RWPE1 (cell line): ENCODE measurements at regions not wholly inside any gene's neighbourhood (a gene's known extent, or its start where the extent isn't known, plus 50 kb on each side); places are given as distances from the start of the nearest gene placed in this dataset.

ENCODE experiments used
- CTCF ChIA-PET: fragments of 350-600 bp; sonication (Branson Sonifier 250); formaldehyde crosslinking; extraction: SDS; loops from one replicate; lab custom pipeline; 2021; lab: Yijun Ruan, JAX
- POLR2A ChIA-PET: fragments of 400-600 bp; formaldehyde crosslinking; extraction: SDS; loops from one replicate; lab custom pipeline; 2020; ENCODE audit warnings: antibody characterized with exemption; ENCODE audit not compliant: low non-redundant PET; lab: Yijun Ruan, JAX
- DNase-seq: peaks from one replicate; pipeline ENCODE4 v3.0.0; 2012; ENCODE audit warnings: low spot score
- H3K27ac ChIP-seq: fragments of 450-650 bp; 2 replicates; pipeline ENCODE4 v1.5.1; 2017
- TF ChIP-seq, protein P1 (sequence below): fragments of 450-650 bp; conservative IDR thresholded peaks from 2 replicates; pipeline ENCODE4 v1.5.1; 2017; ENCODE audit warnings: low read depth, mild to moderate bottlenecking

- POLR2A ChIA-PET, result no interaction called here
- DNase-seq, result no peak
- CTCF ChIA-PET, result no interaction called here
- H3K27ac ChIP-seq, result no peak overlapping the region
- TF ChIP-seq, protein P1, sequence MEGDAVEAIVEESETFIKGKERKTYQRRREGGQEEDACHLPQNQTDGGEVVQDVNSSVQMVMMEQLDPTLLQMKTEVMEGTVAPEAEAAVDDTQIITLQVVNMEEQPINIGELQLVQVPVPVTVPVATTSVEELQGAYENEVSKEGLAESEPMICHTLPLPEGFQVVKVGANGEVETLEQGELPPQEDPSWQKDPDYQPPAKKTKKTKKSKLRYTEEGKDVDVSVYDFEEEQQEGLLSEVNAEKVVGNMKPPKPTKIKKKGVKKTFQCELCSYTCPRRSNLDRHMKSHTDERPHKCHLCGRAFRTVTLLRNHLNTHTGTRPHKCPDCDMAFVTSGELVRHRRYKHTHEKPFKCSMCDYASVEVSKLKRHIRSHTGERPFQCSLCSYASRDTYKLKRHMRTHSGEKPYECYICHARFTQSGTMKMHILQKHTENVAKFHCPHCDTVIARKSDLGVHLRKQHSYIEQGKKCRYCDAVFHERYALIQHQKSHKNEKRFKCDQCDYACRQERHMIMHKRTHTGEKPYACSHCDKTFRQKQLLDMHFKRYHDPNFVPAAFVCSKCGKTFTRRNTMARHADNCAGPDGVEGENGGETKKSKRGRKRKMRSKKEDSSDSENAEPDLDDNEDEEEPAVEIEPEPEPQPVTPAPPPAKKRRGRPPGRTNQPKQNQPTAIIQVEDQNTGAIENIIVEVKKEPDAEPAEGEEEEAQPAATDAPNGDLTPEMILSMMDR, result no peak
Measured at GRCh38 chr7:153010416-153010815, 250.9 kb downstream of the ACTR3B start.

DNA sequence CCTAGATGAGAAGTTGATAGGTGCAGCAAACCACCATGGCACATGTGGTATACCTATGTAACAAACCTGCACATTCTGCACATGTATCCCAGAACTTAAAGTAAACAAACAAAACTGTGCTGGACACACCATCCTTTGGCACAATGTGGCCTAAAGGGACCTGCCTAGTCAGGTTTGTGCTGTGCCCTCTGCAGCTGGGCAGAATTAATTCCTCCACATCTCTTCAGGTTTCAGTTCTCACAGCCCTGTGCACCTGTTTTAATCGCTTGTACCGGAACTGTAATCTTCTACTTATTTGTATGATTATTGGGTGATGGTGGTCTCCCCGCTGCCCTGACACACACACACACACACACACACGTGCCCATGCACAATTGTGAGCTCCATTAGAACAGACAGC lies 252.7 kb downstream of the ACTR3B start:
- DNase-seq, result no peak
- ChIA-PET CTCF (no interaction called here), POLR2A (no interaction called here)
- no peak overlapping the region for H3K27ac ChIP-seq
- TF ChIP-seq, protein P1, result no peak

- CTCF ChIA-PET, result no interaction called here
- DNase-seq, result no peak
- POLR2A ChIA-PET, result no interaction called here
- TF ChIP-seq, protein P1, result no peak
- no peak overlapping the region for H3K27ac ChIP-seq
Measured at GRCh38 chr7:153017223-153017622, 257.7 kb downstream of the ACTR3B start.

GRCh38 chr7:153021542-153021941 lies 262.0 kb downstream of the ACTR3B start:
- H3K27ac ChIP-seq, result no peak overlapping the region
- no peak for DNase-seq
- TF ChIP-seq, protein P1, result no peak
- POLR2A ChIA-PET, result no interaction called here
- CTCF ChIA-PET, result no interaction called here

DNA sequence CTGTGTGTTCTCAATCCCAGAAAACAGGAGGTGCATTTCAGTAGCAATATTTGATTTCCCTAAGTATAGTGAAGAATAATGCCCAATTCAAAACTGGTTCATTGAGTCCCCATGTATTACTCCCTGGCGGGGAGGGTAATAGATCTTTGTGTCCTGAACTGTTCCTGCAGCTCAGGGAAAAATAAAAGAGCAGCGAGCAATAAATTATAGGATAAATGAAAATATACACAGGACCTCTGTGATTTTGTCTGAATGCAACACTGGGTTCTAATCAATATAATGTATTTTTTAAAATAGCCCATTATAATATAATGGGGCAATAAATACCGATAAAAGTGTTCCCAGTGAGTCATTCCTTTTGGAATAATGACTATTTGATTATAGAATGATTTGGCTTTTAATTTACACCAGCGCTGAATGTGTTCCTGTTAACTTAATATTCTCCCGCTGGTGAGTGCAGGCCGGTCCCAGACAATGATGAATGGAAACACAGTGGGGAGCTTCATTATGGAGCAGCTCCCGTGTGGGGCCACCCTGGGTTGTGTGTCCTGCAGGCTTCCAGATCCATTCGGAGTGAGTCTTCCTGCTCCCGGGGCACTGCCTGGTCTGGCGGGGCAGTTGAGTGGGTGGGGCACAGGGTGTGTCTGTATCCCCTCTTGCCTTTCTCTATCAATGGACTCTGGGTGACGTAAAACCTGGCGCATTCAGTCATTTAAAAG lies 263.1 kb downstream of the ACTR3B start:
- TF ChIP-seq, protein P1, result no peak
- DNase-seq, result no peak
- no peak overlapping the region for H3K27ac ChIP-seq
- ChIA-PET CTCF (no interaction called here), POLR2A (no interaction called here)

DNA sequence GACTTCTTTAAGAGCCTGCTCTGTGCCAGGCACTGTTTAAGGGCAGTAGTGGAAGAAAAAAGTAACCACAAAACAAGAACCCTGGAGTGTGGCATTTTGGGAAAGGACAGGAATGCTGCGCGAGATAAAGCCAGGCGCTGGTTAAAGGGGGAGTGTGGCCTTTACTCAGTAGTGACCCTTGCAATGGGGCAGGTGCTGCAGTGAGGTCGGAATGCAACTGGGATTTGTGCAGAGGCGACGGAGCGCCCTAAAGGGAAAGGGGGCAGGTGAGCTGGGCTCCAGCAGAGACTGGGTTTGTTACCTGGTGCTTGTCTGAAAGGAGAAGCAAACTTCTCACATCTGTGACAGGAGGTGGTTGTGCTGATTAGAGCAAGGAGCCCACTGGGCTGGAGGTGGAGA lies 263.6 kb downstream of the ACTR3B start:
- CTCF ChIA-PET, result no interaction called here
- H3K27ac ChIP-seq, result no peak overlapping the region
- TF ChIP-seq, protein P1, result no peak
- POLR2A ChIA-PET, result no interaction called here
- no peak for DNase-seq
